ENCODE measurements at regions not wholly inside any gene's neighbourhood (a gene's known extent, or its start where the extent isn't known, plus 50 kb on each side); places are given as distances from the start of the nearest gene placed in this dataset.

GRCh38 chr6:140601021-140601808 is 1226.8 kb upstream of the CITED2 start:
- no peak for DNase-seq (ENCODE audit: low read depth in 2 of 2)

DNA sequence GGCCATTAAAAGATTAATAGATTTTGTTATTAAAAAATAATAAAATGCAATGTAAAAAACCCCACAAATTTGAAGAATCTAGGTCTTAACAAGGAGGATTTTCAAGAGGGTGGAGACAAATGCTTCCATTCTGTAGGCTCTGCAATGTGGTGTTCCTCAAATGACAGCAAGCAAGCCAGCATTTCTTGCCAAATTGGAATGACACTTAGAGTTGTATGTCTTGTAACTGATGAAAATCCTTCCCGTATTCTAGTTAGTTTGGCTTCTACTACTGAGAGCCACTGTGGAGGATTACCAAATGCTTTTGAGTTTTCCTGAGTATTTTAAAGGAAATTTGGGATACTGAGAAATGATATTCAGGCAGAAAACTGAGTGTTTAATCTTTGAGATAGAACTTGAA is 1225.5 kb upstream of the CITED2 start:
- DNase-seq (ENCODE audit: low read depth in 2 of 2): no peak

DNA sequence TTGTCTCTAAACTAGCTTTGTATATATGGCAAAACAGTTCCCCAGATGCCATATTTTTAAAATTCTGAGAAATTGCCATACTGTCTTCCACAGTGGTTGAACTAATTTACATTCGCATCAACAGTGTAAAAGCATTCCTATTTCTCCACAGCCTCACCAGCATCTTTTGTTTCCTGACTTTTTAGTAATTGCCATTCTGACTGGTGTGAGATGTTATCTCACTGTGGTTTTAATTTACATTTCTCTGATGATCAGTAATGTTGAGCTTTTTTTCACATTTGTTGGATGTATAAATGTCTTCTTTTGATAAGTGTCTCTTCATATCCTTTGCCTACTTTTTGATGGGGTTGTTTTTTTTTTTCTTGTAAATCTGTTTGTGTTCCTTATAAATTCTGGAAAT is 1222.7 kb upstream of the CITED2 start:
- no peak for DNase-seq (ENCODE audit: low read depth in 2 of 2)

GRCh38 chr6:140594806-140595128 is 1220.3 kb upstream of the CITED2 start:
- no peak for DNase-seq (ENCODE audit: low read depth in 2 of 2)

DNA sequence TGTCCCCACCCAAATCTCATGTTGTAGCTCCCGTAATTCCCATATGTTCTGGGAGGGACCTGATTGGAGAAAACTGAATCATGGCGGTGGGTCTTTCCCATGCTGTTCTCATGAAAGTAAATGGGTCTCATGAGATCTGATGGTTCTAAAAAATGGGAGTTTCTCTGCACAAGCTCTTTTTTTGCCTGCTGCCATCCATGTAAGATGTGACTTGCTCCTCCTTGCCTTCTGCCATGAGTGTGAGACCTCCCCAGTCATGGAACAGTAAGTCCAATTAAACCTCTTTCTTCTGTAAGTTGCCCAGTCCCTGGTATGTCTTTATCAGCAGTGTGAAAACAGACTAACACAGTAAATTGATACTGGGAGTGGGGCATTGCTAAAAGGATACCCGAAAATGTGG is 1218.4 kb upstream of the CITED2 start:
- no peak for DNase-seq (ENCODE audit: low read depth in 2 of 2)

- DNase-seq (ENCODE audit: low read depth in 2 of 2): no peak
These were observed 1216.2 kb upstream of the CITED2 start for GRCh38 chr6:140590641-140591040.

DNA sequence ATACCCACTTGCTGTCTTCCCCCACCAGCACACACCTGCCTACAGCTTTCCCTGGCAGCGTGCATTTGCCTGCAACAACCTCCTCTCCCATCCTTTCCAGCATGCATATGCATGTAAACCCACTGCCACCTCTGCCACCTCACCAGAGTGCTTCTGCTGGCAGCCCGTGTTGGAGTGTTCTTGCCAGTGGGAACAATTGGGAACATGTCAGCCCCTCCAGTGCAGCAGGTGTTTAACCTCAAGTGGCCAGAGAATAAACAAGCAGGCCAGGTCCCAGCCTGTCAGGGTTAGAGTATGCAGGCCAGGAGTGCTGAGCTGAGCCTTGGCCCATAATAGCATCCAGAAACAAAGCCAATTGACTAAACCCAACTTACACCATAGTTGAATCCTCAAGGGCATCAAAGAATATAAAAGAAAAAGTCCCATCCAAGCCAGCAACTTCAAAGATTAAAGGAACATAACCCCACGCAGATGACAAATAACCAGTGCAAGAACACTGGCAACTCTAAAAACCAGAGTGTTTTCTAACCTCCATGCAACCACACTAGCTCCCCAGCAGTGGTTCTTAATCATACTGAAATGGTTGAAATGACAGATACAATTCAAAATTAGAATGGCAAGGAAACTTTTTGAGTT is 1212.1 kb upstream of the CITED2 start:
- DNase-seq (ENCODE audit: low read depth in 2 of 2): no peak

- no peak for DNase-seq (ENCODE audit: low read depth in 2 of 2)
These were observed 1207.2 kb upstream of the CITED2 start for GRCh38 chr6:140581601-140582000.

GRCh38 chr6:140579918-140580317 is 1205.5 kb upstream of the CITED2 start:
- no peak for DNase-seq (ENCODE audit: low read depth in 2 of 2)

DNA sequence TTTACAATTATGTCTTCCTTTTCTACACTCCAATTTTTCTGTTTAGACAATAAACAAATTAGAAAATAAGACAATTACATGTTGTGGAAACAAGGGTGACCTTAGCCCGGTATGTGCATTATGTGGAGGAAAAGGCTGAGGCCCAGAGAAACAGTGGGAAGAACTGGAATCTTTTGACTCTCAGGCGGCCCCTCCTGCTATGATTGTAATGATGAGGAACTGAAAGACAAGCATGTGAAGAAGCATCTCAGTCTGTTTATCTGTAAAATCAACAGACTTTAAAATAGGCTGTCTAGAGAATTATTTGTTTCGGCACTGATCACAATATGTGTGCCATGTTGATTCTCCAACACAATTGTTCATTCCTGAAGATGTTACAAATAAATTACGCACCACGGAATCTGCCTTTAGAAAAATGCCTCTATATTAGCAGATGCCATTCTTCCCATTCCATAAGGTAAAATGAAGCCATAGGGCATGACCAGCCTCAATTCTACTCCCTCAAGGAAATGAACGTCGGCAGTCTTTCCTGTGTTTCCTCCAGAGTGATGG is 1201.6 kb upstream of the CITED2 start:
- no peak for DNase-seq (ENCODE audit: low read depth in 2 of 2)

GRCh38 chr6:140572867-140573266 is 1198.4 kb upstream of the CITED2 start:
- no peak for DNase-seq (ENCODE audit: low read depth in 2 of 2)

DNA sequence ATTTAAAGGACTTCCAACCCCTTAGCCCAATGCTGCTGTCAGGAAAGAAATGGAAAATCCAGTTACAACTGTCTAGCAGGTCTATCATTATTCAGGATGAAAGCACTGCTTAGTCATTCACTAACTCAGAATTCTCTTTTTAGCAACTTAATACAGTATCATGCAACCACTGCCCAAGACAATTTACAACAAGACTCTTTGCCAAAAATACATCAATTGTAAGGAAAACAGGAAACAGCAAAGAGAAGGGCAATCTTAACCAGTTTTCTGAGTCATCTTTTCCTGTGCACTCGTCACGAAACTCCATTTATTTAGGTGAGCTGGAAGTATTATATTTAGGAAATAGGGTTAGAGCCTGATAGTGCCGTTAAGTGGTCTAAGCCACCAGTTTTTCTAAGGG is 1197.7 kb upstream of the CITED2 start:
- no peak for DNase-seq (ENCODE audit: low read depth in 2 of 2)

DNA sequence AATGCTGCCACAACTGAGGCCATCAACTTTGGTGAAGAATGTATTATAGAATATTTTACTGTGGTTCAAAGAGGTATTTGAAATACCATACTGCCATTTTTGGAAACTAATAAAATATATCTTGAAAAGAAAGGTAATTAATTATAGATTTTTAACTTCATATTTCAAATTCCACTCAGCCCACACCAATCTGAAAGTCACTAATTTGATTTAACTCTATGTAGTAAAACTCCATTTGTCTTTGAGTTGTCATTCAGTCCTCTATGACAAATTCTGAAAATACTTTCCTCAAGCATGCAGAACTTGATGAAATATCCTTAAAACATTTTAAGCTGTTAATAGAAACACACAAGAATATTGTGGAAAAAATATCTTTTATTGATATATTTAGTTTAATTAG is 1196.7 kb upstream of the CITED2 start:
- no peak for DNase-seq (ENCODE audit: low read depth in 2 of 2)

DNA sequence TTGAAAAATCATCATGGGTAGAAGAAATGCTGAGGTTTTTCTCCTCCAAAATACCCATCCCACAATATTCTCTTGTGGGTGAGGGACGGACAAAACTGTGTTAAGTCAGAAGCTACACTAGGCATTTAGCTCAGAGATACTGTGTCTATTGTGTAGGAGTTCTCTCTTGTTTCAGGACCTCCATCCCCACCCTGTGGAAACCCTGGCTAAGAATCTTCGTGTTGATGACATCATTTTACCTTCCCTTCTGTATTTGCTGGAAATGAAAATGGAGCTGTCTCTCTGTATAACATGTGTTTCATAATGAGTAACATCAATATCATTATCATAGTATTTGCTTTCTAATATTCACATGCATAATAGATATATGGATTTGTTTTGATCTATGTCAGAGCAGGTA is 1193.0 kb upstream of the CITED2 start:
- no peak for DNase-seq (ENCODE audit: low read depth in 2 of 2)

- DNase-seq (ENCODE audit: low read depth in 2 of 2): no peak
These were observed 1192.4 kb upstream of the CITED2 start for GRCh38 chr6:140566781-140567277.

GRCh38 chr6:140563728-140564127 is 1189.3 kb upstream of the CITED2 start:
- no peak for DNase-seq (ENCODE audit: low read depth in 2 of 2)

DNA sequence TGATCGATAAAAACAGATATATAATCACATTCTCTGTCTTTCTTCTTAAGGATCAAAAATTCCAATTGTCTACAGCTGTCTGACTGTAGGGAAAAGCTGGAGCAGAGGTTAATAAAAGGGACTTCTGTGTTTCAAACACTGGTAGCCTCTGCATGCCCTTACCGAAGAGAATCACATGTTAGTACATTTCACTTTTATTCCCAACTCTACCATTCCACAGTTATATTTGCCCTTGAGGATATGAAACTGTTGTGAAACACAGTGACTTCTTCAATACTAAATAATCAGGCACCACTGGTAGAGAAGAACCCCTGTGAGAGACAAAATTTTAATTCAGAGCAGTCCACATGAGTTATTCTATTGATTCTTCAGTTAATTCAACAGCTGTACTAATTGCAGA is 1187.3 kb upstream of the CITED2 start:
- DNase-seq (ENCODE audit: low read depth in 2 of 2): no peak

GRCh38 chr6:140560671-140561070 is 1186.2 kb upstream of the CITED2 start:
- DNase-seq (ENCODE audit: low read depth in 2 of 2): no peak

- no peak for DNase-seq (ENCODE audit: low read depth in 2 of 2)
These were observed 1185.0 kb upstream of the CITED2 start for GRCh38 chr6:140559458-140559857.

DNA sequence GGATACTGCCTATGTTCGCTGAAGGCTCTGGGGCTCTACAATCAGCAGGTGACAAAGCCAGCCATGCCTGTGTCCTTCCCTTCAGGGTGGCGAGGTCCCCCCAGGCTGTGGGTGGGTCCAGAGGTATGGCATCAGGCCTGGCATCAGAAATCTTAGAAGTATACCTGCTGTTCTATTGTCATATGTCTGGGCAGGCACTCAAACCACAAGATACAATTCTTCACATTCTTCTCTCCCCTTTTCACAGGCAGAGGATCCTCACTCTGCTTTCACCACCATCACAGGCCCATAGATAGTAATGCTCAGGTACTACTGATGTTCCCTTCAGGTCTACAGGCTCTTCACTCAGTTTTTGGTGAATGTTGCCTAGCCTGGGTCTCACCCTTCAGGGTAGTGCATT is 1180.0 kb upstream of the CITED2 start:
- DNase-seq (ENCODE audit: low read depth in 2 of 2): no peak

- DNase-seq (ENCODE audit: low read depth in 2 of 2): no peak
These were observed 1173.9 kb upstream of the CITED2 start for GRCh38 chr6:140548366-140548765.

- no peak for DNase-seq (ENCODE audit: low read depth in 2 of 2)
These were observed 1172.2 kb upstream of the CITED2 start for GRCh38 chr6:140546640-140547039.

DNA sequence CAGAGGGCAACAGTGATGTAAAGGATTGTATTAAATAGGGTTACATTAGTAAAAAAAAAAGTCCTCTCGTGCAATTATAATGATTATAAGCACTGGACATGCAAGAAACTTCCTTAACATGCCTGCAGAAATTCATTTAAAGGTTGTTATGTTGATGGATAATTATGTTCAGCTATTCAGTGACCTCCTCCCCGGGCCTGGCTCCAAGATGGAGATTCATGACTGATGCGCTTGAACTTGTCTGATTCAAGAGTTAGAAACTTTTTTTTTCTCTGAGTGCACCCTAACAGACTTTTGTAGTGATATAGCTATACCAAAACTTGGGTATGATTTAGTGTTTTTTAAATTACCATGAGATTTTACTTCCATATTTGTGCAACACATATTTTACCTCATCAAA is 1170.0 kb upstream of the CITED2 start:
- DNase-seq (ENCODE audit: low read depth in 2 of 2): no peak
